HG03342 (cell line): ENCODE measurements at regions not wholly inside any gene's neighbourhood (a gene's known extent, or its start where the extent isn't known, plus 50 kb on each side); places are given as distances from the start of the nearest gene placed in this dataset.
"Not testable (repeated sequence)": the region's sequence is repeated elsewhere in the genome, so short reads cannot be mapped to it uniquely, and the experiment has no call there.

Experiments
- ATAC-seq: cut with Tn5 transposase; IDR thresholded peaks from one replicate; pipeline ENCODE4 v1.9.1; 2021; ENCODE audit warnings: mild to moderate bottlenecking, moderate library complexity; ENCODE audit not compliant: unreplicated experiment

DNA sequence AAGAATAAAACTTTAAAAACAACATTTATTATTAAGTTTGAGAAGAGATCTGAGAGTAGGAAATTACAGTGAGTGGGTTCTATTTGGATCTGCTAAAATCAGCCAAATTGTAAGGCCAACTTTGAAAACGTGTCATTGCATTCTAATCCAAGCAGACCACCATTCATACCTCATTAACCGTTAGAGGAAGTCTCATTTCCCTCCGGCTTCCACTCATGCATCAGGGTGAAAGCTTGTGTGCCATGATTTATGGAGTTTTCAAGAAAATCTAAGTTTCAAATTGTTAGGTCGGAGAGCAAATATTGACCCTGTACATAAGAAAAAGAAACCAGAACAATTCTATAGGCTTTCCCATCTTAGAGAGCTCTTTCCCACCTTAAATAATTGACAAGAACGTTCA lies 166.6 kb upstream of the NRG3 start:
- no peak for ATAC-seq

DNA sequence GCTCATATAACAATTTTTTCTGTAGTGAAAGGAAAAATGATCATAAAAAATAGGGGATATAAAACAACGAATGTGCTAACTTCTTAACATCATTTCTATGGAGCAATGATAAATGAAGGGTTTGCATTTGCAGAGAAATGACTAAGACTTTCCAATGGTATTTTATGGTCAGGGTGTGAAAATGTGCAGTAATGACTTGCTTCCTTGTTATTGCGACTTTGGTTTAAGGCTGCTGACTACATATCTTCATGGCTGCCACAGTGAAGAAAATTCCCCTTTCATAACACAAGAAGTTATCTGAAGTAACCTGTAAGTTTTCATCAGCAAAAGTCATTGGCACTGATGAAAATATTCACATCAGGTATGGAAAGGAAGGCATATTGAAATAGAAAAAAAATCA lies 166.1 kb upstream of the NRG3 start:
- ATAC-seq: no peak

- no peak for ATAC-seq
Measured at GRCh38 chr10:81722399-81722798, 152.6 kb upstream of the NRG3 start.

DNA sequence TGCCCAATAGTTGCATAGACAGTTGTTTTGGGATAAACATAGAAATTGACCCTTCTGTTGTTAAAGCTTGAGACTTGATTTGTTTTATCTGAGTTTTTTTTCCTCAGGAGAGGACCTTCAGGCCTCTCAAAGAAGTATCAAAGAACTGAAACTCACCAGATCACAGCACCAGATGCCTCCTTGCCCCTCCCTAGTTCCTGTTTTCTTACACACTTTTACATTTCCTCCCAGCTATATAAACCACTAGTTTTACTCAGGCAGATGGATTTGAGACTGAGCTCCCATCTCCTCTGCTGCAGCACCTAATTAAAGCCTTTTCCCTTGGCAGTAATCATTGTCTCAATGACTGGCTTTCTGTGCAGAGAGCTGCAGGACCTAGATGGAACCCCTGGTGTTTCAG lies 150.6 kb upstream of the NRG3 start:
- ATAC-seq: no peak

- no peak for ATAC-seq
Measured at GRCh38 chr10:81725851-81726250, 149.1 kb upstream of the NRG3 start.

DNA sequence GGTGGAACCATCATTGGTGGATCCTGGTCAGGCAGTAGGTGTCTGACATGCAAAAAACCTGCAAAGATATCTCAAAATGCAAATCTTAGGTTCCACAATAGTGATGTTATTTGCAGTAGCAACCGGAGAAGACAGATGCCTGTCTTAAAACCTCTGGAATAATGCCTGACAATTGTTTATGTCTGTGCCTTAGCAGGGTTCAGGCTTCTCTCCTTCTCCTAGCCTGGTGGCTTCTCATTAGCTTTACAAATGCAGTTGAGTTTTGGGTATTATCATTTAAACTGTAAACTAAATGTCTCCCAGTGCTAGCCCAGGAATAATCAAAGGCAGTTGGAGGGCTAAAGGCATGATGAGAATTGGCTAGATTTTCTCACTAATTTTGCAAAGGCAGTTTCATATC lies 146.3 kb upstream of the NRG3 start:
- ATAC-seq: no peak

GRCh38 chr10:81730891-81731290 lies 144.1 kb upstream of the NRG3 start:
- ATAC-seq: no peak

DNA sequence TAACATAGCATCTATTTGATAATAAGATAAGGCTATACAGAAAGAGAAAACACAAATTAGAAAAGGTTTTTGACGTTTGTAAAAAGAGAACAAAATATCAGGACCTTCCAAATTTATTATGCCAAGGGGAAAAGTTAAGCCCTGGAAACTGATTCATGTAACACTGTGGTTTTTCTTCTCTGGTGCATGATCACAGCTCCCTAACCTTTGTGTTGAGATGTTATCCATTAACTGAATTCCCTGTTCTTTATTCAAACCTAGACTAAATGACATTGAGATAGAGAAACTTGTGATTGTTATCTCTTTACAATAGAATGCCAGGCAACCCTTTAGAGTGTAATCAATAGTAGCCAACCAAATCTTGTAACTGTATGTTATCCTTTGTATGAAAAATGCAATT lies 141.5 kb upstream of the NRG3 start:
- no peak for ATAC-seq

- ATAC-seq: not testable (repeated sequence)
Measured at GRCh38 chr10:81735167-81735566, 139.8 kb upstream of the NRG3 start.

DNA sequence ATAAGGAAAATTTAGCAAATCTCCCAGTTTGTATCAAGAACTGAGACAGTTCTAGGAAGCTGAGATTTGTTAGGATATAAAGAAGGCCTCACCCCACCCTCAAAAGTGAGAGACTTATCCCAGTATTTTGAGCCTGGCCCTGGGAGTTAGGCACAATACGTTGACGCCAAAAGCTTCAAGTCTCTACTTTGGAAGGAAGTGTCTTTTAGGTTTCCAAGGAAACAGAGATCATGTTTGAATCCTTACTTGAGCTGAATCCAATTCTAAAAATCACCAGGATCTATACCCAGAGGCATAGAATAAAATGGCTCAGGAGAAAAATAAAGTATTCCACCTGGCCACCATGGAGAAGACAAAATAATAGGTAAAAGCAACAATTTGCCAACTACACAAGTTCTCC lies 115.9 kb upstream of the NRG3 start:
- no peak for ATAC-seq

DNA sequence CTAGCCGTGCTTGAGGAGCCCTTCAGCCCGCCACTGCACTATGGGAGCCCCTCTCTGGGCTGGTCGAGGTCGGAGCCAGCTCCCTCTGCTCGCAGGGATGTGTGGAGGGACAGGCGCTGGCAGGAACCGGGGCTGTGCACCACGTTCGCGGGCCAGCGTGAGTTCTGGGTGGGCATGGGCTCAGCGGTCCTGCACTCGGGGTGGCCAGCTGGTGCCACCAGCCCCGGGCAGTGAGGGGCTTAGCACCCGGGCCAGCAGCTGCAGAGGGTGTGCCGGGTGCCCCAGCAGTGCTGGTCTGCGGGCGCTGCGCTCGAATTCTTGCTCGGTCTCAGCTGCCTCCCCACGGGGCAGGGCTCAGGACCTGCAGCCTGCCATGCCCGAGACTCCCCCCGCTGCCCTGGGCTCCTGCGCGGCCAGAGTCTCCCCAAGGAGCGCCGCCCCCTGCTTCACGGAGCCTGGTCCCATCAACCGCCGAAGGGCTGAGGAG lies 90.8 kb upstream of the NRG3 start:
- ATAC-seq: no peak

DNA sequence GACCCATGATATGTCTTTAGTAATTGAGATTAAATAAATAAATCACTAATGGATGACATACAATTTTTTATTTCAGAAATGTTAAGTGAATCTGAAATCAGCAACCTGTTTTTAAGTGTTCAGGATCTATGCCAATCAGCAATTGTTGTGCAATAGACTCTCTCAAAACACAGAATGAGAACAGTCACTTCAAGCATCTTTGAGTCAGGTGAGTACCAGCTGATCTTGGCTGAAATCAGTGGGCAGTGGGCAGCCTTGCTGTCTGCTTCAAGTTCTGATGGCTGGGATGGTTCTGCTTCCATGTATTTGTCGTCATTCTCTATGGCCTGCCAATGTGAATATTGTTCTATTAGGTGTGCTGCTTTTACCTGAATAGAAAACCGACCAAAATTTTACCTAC lies 82.3 kb upstream of the NRG3 start:
- no peak for ATAC-seq

DNA sequence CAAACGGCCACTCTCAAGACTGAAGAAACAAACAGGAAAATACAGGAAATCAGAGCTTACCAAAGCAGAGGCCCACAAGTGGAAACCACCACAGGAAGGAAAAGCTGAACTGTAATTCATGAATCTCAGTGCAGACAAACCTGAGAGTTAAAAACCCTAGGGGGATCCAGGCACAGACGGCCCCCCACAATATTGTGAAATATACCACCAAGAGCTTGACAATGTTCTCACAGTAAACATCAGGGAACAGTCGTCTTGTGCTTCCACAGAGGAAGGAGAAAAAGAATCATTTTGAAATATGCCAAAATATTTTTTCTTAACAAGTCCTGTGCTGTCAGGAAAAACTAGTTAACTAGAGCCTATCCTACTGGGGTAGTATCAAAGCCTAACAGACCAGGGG lies 68.2 kb upstream of the NRG3 start:
- no peak for ATAC-seq

GRCh38 chr10:81814842-81815241 lies 60.2 kb upstream of the NRG3 start:
- no peak for ATAC-seq

GRCh38 chr10:81817596-81818170 lies 57.3 kb upstream of the NRG3 start:
- no peak for ATAC-seq

- no peak for ATAC-seq
Measured at GRCh38 chr10:81820418-81820817, 54.6 kb upstream of the NRG3 start.
